Stomach smooth muscle (tissue), 2 donors: ENCODE measurements at regions not wholly inside any gene's neighbourhood (a gene's known extent, or its start where the extent isn't known, plus 50 kb on each side); places are given as distances from the start of the nearest gene placed in this dataset.
"Not testable (repeated sequence)": the region's sequence is repeated elsewhere in the genome, so short reads cannot be mapped to it uniquely, and the experiment has no call there.

Source experiments
- H3K27ac ChIP-seq: one replicate; pipeline ENCODE4 v1.7.0; 2013; ENCODE audit warnings: mild to moderate bottlenecking, low read length, inconsistent platforms
- H3K27me3 ChIP-seq, 2 donors: one replicate each; pipeline ENCODE4 v1.7.0; 2013; ENCODE audit warnings: low read length in 2 of 2; ENCODE audit not compliant: insufficient read depth in 2 of 2, control insufficient read depth in 1 of 2
- H3K36me3 ChIP-seq, 2 donors: one replicate each; pipeline ENCODE4 v1.7.0; 2013; ENCODE audit warnings: low read length in 2 of 2; ENCODE audit not compliant: control insufficient read depth in 2 of 2, insufficient read depth in 2 of 2
- H3K4me1 ChIP-seq: one replicate; pipeline ENCODE4 v1.7.0; 2013; ENCODE audit warnings: low read length; ENCODE audit not compliant: control insufficient read depth, insufficient read depth
- H3K4me3 ChIP-seq, 2 donors: one replicate each; pipeline ENCODE4 v1.7.0; 2013; ENCODE audit warnings: low read length in 2 of 2
- H3K9ac ChIP-seq, 2 donors: one replicate each; pipeline ENCODE4 v1.7.0; 2013; ENCODE audit warnings: low read length in 2 of 2, mild to moderate bottlenecking in 1 of 2
- H3K9me3 ChIP-seq, 2 donors: one replicate each; pipeline ENCODE4 v1.7.0; 2013; ENCODE audit warnings: low read length in 2 of 2; ENCODE audit not compliant: control insufficient read depth in 2 of 2
- donor health status: healthy.
- donor health status: Pancreatic carcinoma.

DNA sequence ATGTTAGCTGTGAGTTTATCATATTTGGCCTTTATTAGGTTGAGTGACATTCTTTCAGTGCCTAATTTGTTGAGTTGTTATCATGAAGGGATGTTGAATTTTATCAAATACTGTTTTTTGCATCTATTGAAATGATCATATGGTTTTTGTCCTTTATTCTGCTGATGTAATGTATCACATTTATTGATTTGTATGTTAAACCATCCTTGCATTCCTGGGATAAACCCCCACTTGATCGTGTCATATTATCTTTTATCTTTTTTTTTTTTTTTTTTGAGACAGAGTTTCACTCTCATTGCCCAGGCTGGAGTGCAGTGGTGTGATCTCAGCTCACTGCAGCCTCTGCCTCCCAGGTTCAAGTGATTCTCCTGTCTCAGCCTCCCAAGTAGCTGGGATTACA lies 51.9 kb upstream of the MFGE8 start:
- not testable (repeated sequence) for H3K4me3 ChIP-seq, H3K4me1 ChIP-seq, H3K9me3 ChIP-seq, H3K27ac ChIP-seq, H3K27me3 ChIP-seq, H3K36me3 ChIP-seq, H3K9ac ChIP-seq

DNA sequence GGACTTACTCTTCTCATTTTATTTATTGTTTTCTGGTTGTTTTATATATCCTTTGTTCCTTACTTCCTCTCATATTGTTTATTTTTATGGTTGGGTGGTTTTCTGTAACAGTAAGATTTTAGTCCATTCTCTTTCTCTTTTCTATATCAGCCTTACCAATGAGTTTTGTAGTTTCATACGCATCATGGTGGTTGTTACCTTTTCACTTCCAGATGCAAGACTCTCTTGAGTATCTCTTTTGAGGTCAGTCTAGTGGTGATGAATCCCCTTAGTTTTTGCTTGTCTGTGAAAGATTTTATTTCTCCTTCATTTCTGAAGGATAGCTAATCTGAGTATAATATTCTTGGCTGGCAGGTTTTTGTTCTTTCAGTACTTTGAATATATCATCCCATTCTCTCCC lies 57.1 kb upstream of the MFGE8 start:
- Histone ChIP-seq H3K4me1 (no peaks in the 10 kb centered on the region), H3K4me3 (no peak overlapping the region), H3K27me3 (no peaks in the 10 kb centered on the region), H3K9me3 (peaks cover 0 to 3% of the 10 kb centered on the region in 2 donors), H3K27ac (no peak overlapping the region), H3K9ac (no peak overlapping the region), H3K36me3 (no peaks in the 10 kb centered on the region)

DNA sequence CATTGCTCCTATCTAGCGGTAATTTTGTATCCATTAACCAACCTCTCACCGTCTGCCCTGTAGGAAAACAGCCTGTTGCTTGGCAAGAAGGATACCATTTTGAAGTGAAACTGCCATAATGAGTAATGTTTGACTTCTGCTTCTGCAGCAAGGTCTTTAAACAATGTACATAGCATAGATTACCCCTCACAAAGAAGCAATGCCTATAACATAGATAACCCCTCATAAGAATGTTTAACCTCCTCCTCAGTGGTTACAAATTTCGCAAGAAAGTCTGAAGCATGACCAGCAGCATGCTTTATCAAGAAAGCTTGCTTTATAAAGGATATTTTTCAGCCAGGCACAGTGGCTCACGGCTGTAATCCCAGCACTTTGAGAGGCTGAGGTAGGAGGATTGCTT lies 61.2 kb upstream of the MFGE8 start:
- H3K9ac ChIP-seq, result no peak overlapping the region
- H3K4me3 ChIP-seq, result no peak overlapping the region
- no peaks in the 10 kb centered on the region for H3K27me3 ChIP-seq
- H3K27ac ChIP-seq, result no peak overlapping the region
- no peaks in the 10 kb centered on the region for H3K36me3 ChIP-seq
- peaks cover 0 to 3% of the 10 kb centered on the region in 2 donors for H3K9me3 ChIP-seq
- no peaks in the 10 kb centered on the region for H3K4me1 ChIP-seq

DNA sequence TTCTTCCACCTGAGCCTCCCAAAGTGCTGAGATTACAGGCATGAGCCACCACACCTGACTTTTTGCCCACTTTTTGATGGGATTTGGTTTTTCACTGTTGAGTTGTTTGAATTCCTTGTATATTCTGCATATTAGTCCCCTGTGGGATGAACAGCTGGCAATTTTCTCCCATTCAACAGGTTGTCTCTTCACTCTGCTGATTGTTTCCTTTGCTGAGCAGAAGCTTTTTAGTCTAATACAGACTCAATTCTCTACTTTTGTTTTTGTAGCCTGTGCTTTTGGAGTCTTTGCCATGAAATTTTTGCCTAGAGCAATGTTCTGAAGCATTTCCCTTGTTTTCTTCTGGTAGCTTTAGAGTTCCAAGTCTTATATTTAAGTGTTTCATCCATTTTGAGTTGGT lies 62.7 kb upstream of the MFGE8 start:
- Histone ChIP-seq H3K4me1 (no peaks in the 10 kb centered on the region), H3K4me3 (no peak overlapping the region), H3K27ac (no peak overlapping the region), H3K9me3 (peaks cover 0 to 3% of the 10 kb centered on the region in 2 donors), H3K36me3 (no peaks in the 10 kb centered on the region), H3K9ac (no peak overlapping the region), H3K27me3 (no peaks in the 10 kb centered on the region)

DNA sequence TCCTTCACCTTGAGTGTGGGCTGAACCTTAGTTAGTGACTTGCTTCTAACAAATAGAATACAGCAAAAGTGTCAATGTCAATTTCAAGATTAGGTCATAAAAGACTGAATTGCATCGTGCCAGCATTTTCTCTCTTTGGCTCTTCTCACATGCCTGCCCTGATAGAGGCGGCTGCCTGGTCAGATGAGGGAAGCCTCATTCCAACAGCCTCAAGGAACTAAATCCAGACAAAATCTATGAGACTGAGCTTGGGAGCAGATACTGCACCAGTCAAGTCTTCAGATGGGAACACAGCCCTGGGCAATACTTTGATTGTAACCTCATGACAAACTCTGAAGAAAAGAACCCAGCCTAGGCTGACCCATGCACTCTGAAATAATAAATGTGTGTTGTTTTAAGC lies 63.5 kb upstream of the MFGE8 start:
- no peaks in the 10 kb centered on the region for H3K27me3 ChIP-seq
- peaks cover 0 to 3% of the 10 kb centered on the region in 2 donors for H3K9me3 ChIP-seq
- no peak overlapping the region for H3K9ac ChIP-seq
- no peak overlapping the region for H3K4me3 ChIP-seq
- no peaks in the 10 kb centered on the region for H3K36me3 ChIP-seq
- H3K27ac ChIP-seq, result no peak overlapping the region
- no peaks in the 10 kb centered on the region for H3K4me1 ChIP-seq

DNA sequence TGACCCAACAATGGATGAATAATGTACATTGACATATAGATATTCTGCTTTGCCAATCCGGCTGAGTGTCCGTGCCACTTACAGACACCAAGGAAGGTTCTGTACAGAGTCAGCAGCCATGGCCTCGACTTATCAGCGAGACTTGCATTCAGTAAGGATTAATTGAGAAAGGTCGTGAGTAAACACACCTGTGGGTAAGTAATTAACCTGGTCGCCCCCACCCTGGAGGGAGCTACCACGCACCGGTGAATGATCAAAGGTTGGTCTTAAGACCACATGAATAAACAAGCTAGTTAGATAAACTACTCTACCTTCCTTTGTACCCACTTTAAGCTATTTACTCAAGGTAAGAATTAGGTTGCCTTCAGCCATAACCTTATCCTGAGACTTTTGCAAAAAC lies 66.5 kb upstream of the MFGE8 start:
- Histone ChIP-seq H3K36me3 (no peaks in the 10 kb centered on the region), H3K27ac (no peak overlapping the region), H3K27me3 (no peaks in the 10 kb centered on the region), H3K4me1 (no peaks in the 10 kb centered on the region), H3K9me3 (peaks cover 0 to 3% of the 10 kb centered on the region in 2 donors), H3K9ac (no peak overlapping the region), H3K4me3 (no peak overlapping the region)

DNA sequence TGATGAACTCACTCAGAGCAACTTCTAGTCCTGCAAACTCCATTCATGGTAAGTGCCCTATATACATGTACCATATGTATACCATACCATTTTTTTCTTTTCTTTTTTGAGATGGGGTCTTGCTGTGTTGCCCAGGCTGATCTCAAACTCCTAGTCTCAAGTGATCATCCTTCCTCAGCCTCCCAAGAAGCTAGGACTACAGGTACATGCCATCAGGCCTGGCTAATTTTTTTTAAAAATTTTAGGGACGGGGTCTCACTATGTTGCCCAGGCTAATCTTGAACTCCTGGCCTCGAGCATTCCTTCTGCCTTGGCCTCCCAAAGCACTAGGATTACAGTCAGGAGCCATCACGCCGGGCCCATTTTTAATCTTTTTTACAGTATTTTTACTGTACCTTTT lies 67.3 kb upstream of the MFGE8 start:
- Histone ChIP-seq H3K4me1 (no peaks in the 10 kb centered on the region), H3K27ac (no peak overlapping the region), H3K9me3 (peaks cover 0 to 3% of the 10 kb centered on the region in 2 donors), H3K4me3 (no peak overlapping the region), H3K36me3 (no peaks in the 10 kb centered on the region), H3K27me3 (no peaks in the 10 kb centered on the region), H3K9ac (no peak overlapping the region)

DNA sequence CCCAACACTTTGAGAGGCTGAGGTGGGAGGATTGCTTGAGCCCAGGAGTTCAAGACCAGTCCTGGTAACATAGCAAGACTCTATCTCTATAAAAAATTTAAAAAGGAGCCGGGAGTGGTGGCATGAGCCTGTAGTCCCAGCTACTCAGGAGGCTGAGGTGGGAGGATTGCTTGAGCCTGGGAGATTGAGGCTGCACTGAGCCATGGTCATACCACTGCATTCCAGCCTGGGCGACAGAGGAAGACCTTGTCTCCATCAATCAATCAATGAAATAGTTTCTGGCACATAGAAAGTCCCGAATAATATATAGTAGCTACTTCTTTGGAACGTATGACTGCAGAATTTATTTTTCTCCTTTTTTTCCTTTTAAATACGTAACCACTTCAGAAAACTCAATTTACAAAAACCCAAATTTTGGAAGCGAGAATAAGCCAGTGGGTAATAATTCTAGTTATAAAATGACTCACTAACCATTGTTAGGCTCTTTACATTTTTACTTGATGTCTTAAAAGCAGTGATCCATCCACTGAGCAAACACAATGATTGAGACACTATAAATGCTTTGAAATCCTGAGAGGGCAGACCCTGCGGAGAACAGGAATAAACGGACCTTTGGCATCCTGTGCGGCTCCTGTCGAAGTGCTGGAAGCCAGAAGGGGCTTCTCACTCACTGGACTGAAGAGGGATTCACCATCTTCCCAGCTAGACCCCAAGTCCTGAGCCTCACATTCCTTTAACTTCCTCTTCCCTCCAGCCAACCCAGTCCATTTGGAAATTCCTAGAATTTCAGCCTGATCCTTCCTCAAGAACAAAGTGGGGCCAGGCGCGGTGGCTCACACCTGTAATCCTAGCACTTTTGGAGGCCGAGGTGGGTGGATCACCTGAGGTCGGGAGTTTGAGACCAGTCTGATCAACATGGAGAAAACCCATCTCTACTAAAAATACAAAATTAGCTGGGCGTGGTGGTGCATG lies 68.4 kb upstream of the MFGE8 start:
- Histone ChIP-seq H3K9ac (no peak overlapping the region), H3K4me1 (no peaks in the 10 kb centered on the region), H3K27me3 (no peaks in the 10 kb centered on the region), H3K36me3 (no peaks in the 10 kb centered on the region), H3K27ac (no peak overlapping the region), H3K9me3 (peaks cover 0 to 3% of the 10 kb centered on the region in 2 donors), H3K4me3 (no peak overlapping the region)

DNA sequence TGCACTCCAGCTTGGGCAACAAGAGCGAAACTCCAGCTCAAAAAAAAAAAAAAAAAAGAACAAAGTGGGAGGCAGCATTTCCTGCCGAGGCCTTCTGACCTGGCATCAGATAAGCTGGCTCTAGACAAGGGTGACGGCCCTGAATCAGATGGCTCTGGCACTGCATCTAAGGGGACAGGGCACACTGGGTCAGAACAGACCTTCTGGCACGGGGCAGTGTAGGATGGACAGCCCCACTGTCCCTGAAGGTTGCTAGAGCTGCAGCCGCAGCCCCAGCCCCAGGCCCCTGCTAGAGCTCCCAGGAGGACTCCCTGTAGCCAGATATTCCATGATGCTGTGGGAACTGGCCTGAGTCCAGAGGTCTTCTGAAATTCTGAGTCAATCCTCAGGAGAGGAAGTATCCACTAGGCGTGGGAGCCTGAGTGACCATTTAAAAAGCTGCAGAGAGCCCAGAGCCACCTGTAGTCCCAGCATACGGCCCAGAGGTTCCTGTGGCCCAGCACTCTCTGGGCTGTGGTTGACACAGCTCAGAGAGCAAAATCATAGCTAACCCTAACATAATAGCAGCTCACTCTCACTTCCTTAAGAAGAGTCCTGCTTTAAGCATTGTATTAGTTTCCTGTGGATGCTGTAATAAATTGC lies 69.2 kb upstream of the MFGE8 start:
- no peaks in the 10 kb centered on the region for H3K9me3 ChIP-seq
- H3K36me3 ChIP-seq, result no peaks in the 10 kb centered on the region
- no peak overlapping the region for H3K27ac ChIP-seq
- H3K4me1 ChIP-seq, result no peaks in the 10 kb centered on the region
- no peaks in the 10 kb centered on the region for H3K27me3 ChIP-seq
- H3K9ac ChIP-seq, result no peak overlapping the region
- no peak overlapping the region for H3K4me3 ChIP-seq

DNA sequence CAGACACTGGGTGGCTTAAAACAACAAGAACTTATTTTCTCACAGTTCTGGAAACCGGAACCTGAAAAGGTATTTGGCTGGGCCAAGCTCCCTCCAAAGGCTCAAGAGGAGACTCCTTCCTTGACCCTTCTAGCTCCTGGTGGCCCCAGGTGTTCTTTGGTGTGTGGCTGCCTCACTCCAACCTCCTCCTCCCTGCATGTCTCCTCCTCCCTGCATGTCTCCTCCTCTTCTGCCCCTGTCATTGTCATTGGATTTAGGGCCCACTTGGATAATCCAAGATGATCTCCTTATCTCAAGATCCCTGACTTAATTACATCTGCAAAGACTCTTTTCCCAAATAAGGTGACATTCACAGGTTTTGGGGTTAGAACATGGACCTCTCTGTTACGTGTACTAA lies 69.8 kb upstream of the MFGE8 start:
- Histone ChIP-seq H3K4me1 (no peaks in the 10 kb centered on the region), H3K27ac (no peak overlapping the region), H3K9me3 (no peaks in the 10 kb centered on the region), H3K36me3 (no peaks in the 10 kb centered on the region), H3K4me3 (no peak overlapping the region), H3K27me3 (no peaks in the 10 kb centered on the region), H3K9ac (no peak overlapping the region)

DNA sequence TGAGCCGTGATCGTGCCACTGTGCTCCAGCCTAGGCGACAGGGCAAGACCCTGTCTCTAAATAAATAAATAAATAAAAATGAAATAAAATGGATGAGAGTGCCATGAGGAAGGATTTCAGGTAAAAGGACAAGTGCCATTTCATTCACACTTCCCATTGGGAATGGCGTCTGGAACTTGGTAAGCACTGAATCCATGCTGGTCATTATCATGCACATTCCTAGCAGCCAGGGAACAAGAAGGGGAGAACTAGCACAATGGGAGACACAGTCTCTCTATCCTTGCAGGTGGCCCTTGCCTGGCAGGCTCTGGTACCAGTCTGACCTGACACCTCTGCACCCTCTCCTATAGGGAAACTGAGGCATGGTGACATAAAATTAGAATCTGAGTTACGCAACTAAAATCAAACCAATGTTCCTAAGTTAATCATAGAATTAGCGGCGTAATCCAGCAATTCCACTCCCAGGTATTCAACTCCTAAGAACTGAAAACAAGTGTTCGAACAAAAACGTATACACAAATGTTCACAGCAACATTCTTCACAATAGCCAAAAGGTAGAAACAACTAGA lies 70.8 kb upstream of the MFGE8 start:
- Histone ChIP-seq H3K4me1 (no peaks in the 10 kb centered on the region), H3K27ac (no peak overlapping the region), H3K4me3 (no peak overlapping the region), H3K27me3 (no peaks in the 10 kb centered on the region), H3K36me3 (no peaks in the 10 kb centered on the region), H3K9me3 (no peaks in the 10 kb centered on the region), H3K9ac (no peak overlapping the region)
